GM19025 (cell line): ENCODE measurements at regions not wholly inside any gene's neighbourhood (a gene's known extent, or its start where the extent isn't known, plus 50 kb on each side); places are given as distances from the start of the nearest gene placed in this dataset.
"Not testable (repeated sequence)": the region's sequence is repeated elsewhere in the genome, so short reads cannot be mapped to it uniquely, and the experiment has no call there.

Source experiments
- ATAC-seq: cut with Tn5 transposase; IDR thresholded peaks from one replicate; pipeline ENCODE4 v1.9.1; 2021; ENCODE audit warnings: mild to moderate bottlenecking, low read depth, moderate library complexity; ENCODE audit not compliant: unreplicated experiment

DNA sequence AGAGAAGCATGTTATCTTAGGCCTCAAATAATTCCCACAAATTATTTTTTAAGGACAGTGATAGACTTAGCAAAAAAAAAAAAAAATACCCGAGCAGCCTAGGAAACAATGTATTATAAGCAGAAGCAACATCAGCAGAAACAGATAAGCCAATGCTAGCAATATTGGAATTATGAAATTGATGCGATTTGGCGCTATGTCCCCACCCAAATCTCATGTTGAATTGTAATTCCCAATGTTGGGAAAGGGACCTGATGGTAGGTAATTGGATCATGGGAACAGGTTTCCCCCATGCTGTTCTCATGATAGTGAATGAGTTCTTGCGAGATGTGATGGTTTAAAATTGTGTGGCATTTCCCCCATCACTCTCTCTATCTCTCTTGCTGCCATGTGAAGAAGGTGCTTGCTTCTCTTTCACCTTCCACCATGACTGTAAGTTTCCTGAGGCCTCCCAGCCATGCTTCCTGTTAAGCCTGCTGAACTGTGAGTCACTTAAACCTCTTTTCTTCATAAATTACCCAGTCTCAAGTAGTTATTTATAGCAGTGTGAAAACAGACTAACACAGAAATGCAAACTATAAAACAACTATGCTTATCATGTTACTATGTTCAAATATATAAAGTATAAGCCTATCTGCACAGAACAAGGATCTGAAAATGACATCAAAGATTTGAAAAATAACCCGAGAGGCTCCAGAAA, 75.6 kb upstream of the HIVEP3 start:
- no peak for ATAC-seq

GRCh38 chr1:41983451-41983850, 64.7 kb upstream of the HIVEP3 start:
- ATAC-seq, result no peak

DNA sequence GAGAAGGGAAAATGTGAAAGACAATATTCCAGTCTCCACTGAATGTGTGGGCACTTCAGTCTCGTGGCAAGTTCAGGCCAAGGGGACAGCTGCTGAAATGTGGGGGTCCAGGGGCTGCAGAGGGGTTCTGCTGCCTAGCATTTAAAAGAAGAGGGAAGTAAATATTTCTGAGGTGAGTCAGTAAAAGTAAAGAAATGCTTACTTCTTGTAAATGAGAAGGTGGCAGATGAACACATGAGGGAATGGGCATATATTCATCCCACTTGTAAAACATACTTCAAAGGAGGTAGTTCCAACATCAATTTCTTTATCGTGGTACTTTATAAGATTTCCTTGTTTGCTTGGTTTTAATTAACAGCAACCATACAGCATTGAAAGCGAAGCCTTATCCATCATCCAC, 63.1 kb upstream of the HIVEP3 start:
- ATAC-seq, result no peak

- ATAC-seq, result no peak
Measured at GRCh38 chr1:41980827-41981653, 62.3 kb upstream of the HIVEP3 start.

- ATAC-seq, result no peak
Measured at GRCh38 chr1:41978986-41979385, 60.3 kb upstream of the HIVEP3 start.

- ATAC-seq, result no peak
Measured at GRCh38 chr1:41977326-41977725, 58.6 kb upstream of the HIVEP3 start.

DNA sequence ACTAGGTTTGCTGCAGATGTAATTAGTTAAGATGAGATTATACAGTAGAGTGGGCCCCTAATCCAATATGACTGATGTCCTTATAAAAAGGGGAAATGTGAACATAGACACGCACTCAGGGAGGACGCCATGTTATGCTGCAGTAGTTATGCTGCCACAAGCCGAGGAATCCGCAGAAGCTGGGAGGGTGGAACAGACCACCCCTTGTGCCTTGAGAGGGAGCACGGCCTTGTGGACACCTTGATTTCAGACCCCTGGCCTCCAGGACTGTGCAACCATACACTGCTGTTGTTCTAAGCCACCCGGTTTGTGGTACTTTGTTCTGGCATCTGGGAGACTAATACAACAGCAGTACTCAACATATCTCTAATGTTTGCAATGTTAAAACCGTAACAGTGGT, 57.9 kb upstream of the HIVEP3 start:
- no peak for ATAC-seq

DNA sequence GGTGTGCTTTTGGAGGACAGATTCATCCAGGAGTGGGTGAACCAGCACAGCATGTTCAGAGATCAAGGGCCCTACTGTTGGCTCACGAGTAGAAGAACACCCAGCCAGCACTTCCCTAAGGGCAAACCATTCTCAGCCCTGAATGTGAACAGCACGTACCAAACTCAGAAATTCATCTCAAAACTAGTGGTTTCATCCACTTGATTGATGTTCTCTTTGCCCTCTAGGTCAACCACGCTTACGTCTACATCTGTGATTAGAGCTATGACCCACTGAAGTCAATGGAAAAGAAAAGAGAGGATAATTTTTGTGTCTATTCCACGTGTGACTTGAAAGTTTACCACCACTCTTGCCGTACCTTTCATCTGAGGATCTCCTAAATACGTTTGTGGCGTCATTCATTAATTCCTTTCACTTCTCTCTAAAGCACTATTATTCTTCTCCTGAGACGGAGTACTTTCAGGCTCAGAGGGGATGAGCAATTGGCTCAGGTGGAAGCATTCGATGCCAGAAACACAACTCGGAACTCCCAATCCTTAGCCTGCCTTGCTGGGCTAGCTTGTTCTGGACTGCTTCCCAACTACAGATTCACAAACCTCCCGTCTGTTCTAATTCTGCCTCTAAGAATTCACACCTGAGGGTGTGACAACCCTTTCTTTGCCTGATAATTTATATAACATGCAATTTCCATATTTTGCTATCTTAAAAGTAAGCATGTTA, 57.3 kb upstream of the HIVEP3 start:
- no peak for ATAC-seq

GRCh38 chr1:41975121-41975520, 56.4 kb upstream of the HIVEP3 start:
- ATAC-seq, result no peak

- ATAC-seq, result not testable (repeated sequence)
Measured at GRCh38 chr1:41968557-41968956, 49.8 kb upstream of the HIVEP3 start.
